ENCODE measurements at regions not wholly inside any gene's neighbourhood (a gene's known extent, or its start where the extent isn't known, plus 50 kb on each side); places are given as distances from the start of the nearest gene placed in this dataset.

GRCh38 chr12:91899056-91899455 lies 246.6 kb downstream of the BTG1 start:
- no peak for TF ChIP-seq CTCF (IDR thresholded peaks at IDR 0.05)
- TF ChIP-seq TCF7L2 (IDR thresholded peaks at IDR 0.05; ENCODE audit: low read depth, low read length) = no peak
- TF ChIP-seq POLR2AphosphoS5 (IDR thresholded peaks at IDR 0.05; ENCODE audit: low read depth, low read length) = no peak
